Cardiac muscle cell (in vitro differentiated cells and primary cell): ENCODE measurements at regions not wholly inside any gene's neighbourhood (a gene's known extent, or its start where the extent isn't known, plus 50 kb on each side); places are given as distances from the start of the nearest gene placed in this dataset.

Source experiments
- DNase-seq, 2 donors: peaks; one replicate each; pipeline versions ENCODE4 v3.0.0 to v3.0.0-alpha.2; 2010 to 2017; ENCODE audit warnings: low read depth in 1 of 2, low spot score in 1 of 2
- H3K27ac ChIP-seq: fragments of 200-600 bp; sonication (generic); 2 replicates; pipeline ENCODE4 v1.5.1; 2016
- H3K27me3 ChIP-seq: fragments of 200-600 bp; sonication (generic); 2 replicates; pipeline ENCODE4 v1.6.0; 2016; ENCODE audit warnings: control low read depth
- H3K36me3 ChIP-seq: fragments of 200-600 bp; sonication (generic); 2 replicates; pipeline ENCODE4 v1.5.1; 2016; ENCODE audit warnings: control low read depth
- H3K4me1 ChIP-seq: fragments of 200-600 bp; sonication (generic); 2 replicates; pipeline ENCODE4 v1.8.1; 2017; ENCODE audit warnings: low read depth, mild to moderate bottlenecking, mixed run types
- H3K4me3 ChIP-seq: fragments of 200-600 bp; sonication (generic); 2 replicates; pipeline ENCODE4 v1.5.1; 2016; ENCODE audit warnings: mild to moderate bottlenecking
- H3K9me3 ChIP-seq: fragments of 200-600 bp; sonication (generic); 2 replicates; pipeline ENCODE4 v1.5.1; 2017; ENCODE audit warnings: low read depth, mild to moderate bottlenecking, control low read depth
- CTCF ChIP-seq: IDR thresholded peaks from 2 replicates; pipeline ENCODE4 v1.5.1; 2012; ENCODE audit warnings: low read depth, mild to moderate bottlenecking, low read length

- no peak for TF ChIP-seq CTCF
Observed at GRCh38 chr2:196330645-196331044, 159.3 kb upstream of the STK17B start.

GRCh38 chr2:196331143-196331542 is 159.8 kb upstream of the STK17B start:
- Histone ChIP-seq H3K27me3 (no peaks in the 10 kb centered on the region), H3K4me1 (peaks cover 17% of the 10 kb centered on the region), H3K4me3 (no peak overlapping the region), H3K9me3 (no peaks in the 10 kb centered on the region), H3K27ac (no peak overlapping the region), H3K36me3 (no peaks in the 10 kb centered on the region)
- peak in 1 of 2 donors; percentile 91 for DNase-seq
- no peak for TF ChIP-seq CTCF

More at GRCh38 chr2:196330645-196331044, 159.3 kb upstream of the STK17B start:
- Histone ChIP-seq H3K27me3 (no peaks in the 10 kb centered on the region), H3K36me3 (no peaks in the 10 kb centered on the region), H3K4me3 (no peak overlapping the region), H3K27ac (no peak overlapping the region), H3K9me3 (no peaks in the 10 kb centered on the region), H3K4me1 (peaks cover 17% of the 10 kb centered on the region)
- DNase-seq = peak in 1 of 2 donors; percentile 31

- no peaks in the 10 kb centered on the region for H3K27me3 ChIP-seq
- no peak for TF ChIP-seq CTCF
- DNase-seq = peak in 1 of 2 donors; percentile 38
- H3K9me3 ChIP-seq = no peaks in the 10 kb centered on the region
- H3K36me3 ChIP-seq = no peaks in the 10 kb centered on the region
- no peak overlapping the region for H3K4me3 ChIP-seq
- no peak overlapping the region for H3K27ac ChIP-seq
- peaks cover 17% of the 10 kb centered on the region for H3K4me1 ChIP-seq
Observed at GRCh38 chr2:196331851-196332250, 160.5 kb upstream of the STK17B start.

GRCh38 chr2:196333397-196333796 is 162.0 kb upstream of the STK17B start:
- Histone ChIP-seq H3K4me1 (peaks cover 9% of the 10 kb centered on the region), H3K36me3 (no peaks in the 10 kb centered on the region), H3K9me3 (no peaks in the 10 kb centered on the region), H3K27me3 (no peaks in the 10 kb centered on the region), H3K4me3 (no peak overlapping the region), H3K27ac (no peak overlapping the region)
- no peak for TF ChIP-seq CTCF
- DNase-seq = no peak

- no peak overlapping the region for H3K27ac ChIP-seq
- peaks cover 8% of the 10 kb centered on the region for H3K4me1 ChIP-seq
- no peaks in the 10 kb centered on the region for H3K36me3 ChIP-seq
- no peak overlapping the region for H3K4me3 ChIP-seq
- no peak for TF ChIP-seq CTCF
- DNase-seq = peak in 1 of 2 donors; percentile 57
- no peaks in the 10 kb centered on the region for H3K27me3 ChIP-seq
- no peaks in the 10 kb centered on the region for H3K9me3 ChIP-seq
Observed at GRCh38 chr2:196334710-196335109, 163.3 kb upstream of the STK17B start.

GRCh38 chr2:196335221-196335634 is 163.8 kb upstream of the STK17B start:
- Histone ChIP-seq H3K27me3 (no peaks in the 10 kb centered on the region), H3K27ac (no peak overlapping the region), H3K4me1 (peaks cover 7% of the 10 kb centered on the region), H3K9me3 (no peaks in the 10 kb centered on the region), H3K36me3 (no peaks in the 10 kb centered on the region), H3K4me3 (no peak overlapping the region)
- no peak for TF ChIP-seq CTCF
- DNase-seq = peak in 1 of 2 donors; percentile 72
